ENCODE measurements at regions not wholly inside any gene's neighbourhood (a gene's known extent, or its start where the extent isn't known, plus 50 kb on each side); places are given as distances from the start of the nearest gene placed in this dataset.
A peak's percentile ranks its signal among the peaks of the same experiment; 100 is the strongest.
"Not testable (repeated sequence)": the region's sequence is repeated elsewhere in the genome, so short reads cannot be mapped to it uniquely, and the experiment has no call there.

DNA sequence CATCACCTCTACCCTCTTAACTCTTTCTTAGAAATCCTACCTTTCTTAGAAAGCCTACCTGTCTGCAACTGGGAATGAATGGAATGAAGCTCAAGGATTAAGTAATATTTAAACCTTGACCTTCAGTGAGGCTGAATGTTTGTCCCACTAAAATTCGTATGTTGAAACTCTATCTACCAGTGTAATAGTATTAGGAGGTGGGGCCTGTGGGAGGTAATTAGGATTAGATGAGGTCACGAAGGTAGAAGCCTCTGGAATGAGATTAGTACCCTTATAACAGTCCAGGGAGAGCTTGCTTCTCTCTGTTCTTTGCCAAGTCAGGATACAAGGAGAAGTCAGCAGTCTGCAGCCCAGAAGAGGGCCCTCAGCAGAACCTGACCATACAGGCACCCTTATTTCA lies 158.0 kb downstream of the TENT5A start:
- H3K4me3 ChIP-seq (ENCODE audit: low read depth, low read length): no peak overlapping the region
- TF ChIP-seq, protein P1, sequence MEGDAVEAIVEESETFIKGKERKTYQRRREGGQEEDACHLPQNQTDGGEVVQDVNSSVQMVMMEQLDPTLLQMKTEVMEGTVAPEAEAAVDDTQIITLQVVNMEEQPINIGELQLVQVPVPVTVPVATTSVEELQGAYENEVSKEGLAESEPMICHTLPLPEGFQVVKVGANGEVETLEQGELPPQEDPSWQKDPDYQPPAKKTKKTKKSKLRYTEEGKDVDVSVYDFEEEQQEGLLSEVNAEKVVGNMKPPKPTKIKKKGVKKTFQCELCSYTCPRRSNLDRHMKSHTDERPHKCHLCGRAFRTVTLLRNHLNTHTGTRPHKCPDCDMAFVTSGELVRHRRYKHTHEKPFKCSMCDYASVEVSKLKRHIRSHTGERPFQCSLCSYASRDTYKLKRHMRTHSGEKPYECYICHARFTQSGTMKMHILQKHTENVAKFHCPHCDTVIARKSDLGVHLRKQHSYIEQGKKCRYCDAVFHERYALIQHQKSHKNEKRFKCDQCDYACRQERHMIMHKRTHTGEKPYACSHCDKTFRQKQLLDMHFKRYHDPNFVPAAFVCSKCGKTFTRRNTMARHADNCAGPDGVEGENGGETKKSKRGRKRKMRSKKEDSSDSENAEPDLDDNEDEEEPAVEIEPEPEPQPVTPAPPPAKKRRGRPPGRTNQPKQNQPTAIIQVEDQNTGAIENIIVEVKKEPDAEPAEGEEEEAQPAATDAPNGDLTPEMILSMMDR (IDR thresholded peaks at IDR 0.05; ENCODE audit: control insufficient read depth, extremely low read depth, insufficient read depth): no peak
- DNase-seq (ENCODE audit: low read depth): no peak

DNA sequence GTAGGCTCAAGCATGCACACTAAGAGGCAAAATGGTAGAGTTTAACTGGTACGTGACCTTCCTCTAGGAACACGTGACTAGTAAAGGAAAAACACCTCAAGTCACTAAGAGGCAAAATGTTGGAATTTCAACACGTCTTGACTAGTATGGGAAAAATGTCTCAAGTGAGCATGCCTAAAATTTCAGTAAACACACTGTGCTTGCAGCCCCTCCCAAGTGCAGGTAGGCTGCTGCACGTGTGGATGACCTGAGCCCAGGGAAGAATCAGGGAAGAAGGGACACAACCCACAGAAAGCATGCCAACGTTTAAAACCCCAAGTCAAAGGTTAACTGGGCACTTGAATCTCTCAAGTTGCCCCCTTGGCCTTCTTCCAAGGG lies 162.2 kb downstream of the TENT5A start:
- DNase-seq (ENCODE audit: low read depth): no peak
- TF ChIP-seq, protein P1 (IDR thresholded peaks at IDR 0.05; ENCODE audit: control insufficient read depth, extremely low read depth, insufficient read depth): no peak
- H3K4me3 ChIP-seq (ENCODE audit: low read depth, low read length): no peak overlapping the region

DNA sequence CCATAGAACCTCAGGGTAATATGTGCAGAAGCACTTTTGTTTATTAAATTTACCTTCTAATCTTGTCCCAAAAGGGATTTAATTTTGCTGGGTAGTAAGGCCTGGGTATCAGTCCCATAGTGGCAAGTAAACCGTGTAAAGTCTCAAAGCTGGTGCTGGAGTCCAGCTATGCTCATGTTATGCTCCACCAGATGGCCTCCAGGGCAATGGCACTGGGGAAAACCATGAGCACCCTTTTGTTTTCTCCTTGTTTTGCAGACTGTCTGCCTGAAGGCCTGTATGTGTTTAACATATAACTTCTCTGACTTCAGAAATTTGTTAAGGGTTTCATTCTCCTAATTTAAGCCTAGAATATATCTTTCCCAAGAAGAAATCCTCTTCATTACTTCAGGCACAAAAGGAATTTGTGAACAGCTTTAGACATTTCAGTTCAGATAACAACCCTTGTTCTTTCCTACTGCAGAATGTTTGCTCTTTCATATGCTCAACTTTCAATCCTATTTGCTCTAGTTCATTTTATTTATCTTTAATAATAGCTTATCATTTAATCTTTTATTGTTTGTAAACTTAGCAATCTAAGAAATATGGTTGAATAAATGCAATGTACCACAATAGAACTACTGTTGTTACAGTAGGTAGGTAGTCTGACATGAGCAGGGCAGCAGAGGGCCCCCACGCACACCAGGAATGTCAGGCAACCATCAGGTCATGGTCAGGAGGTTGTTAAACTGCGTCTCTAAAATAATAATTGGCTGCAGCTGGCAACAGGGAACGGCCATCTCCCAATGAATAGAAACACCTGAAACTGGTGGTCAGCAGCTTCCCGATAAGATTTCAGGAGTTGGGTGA lies 162.8 kb downstream of the TENT5A start:
- H3K4me3 ChIP-seq (ENCODE audit: low read depth, low read length): no peak overlapping the region
- no peak for DNase-seq (ENCODE audit: low read depth)
- TF ChIP-seq, protein P1 (IDR thresholded peaks at IDR 0.05; ENCODE audit: control insufficient read depth, extremely low read depth, insufficient read depth): peak; percentile 58

- not testable (repeated sequence) for H3K4me3 ChIP-seq (ENCODE audit: low read depth, low read length); DNase-seq (ENCODE audit: low read depth)
These were observed 166.8 kb downstream of the TENT5A start for GRCh38 chr6:81585686-81586085.

DNA sequence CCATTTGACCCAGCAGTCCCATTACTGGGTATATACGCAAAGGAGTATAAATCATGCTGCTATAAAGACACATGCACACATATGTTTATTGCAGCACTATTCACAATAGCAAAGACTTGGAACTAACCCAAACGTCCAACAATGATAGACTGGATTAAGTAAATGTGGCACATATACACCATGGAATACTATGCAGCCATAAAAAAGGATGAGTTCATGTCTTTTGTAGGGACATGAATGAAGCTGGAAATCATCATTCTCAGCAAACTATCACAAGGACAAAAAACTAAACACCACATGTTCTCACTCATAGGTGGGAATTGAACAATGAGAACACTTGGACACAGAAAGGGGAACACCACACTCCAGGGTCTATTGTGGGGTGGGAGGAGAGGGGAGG lies 168.3 kb downstream of the TENT5A start:
- not testable (repeated sequence) for DNase-seq (ENCODE audit: low read depth); H3K4me3 ChIP-seq (ENCODE audit: low read depth, low read length)

DNA sequence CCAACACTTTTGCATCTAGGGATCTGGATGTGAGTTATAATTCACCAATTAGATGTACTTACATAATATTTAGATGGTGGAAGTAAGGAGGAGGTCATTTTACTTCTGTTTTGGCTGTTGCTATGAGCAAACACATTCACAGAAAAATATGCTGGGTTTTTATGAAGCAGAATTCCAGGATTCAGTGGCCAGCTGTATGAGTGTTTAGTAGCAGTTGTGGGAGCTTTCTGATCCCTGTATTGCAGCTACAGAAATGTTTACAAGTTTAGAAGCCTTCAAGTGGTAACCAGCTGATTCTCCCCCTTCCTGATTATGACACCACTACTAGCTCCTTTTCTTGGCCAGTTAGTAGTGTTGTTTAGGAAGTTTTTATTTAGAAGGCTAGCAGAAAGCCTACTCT lies 177.0 kb downstream of the TENT5A start:
- TF ChIP-seq, protein P1 (IDR thresholded peaks at IDR 0.05; ENCODE audit: control insufficient read depth, extremely low read depth, insufficient read depth): no peak
- DNase-seq (ENCODE audit: low read depth): no peak
- H3K4me3 ChIP-seq (ENCODE audit: low read depth, low read length): no peak overlapping the region

GRCh38 chr6:81572020-81572419 lies 180.5 kb downstream of the TENT5A start:
- no peak for DNase-seq (ENCODE audit: low read depth)
- TF ChIP-seq, protein P1 (IDR thresholded peaks at IDR 0.05; ENCODE audit: control insufficient read depth, extremely low read depth, insufficient read depth): no peak

GRCh38 chr6:81570681-81571080 lies 181.8 kb downstream of the TENT5A start:
- TF ChIP-seq, protein P1 (IDR thresholded peaks at IDR 0.05; ENCODE audit: control insufficient read depth, extremely low read depth, insufficient read depth): no peak
- no peak for DNase-seq (ENCODE audit: low read depth)
- no peak overlapping the region for H3K4me3 ChIP-seq (ENCODE audit: low read depth, low read length)

More at GRCh38 chr6:81572020-81572419, 180.5 kb downstream of the TENT5A start:
- no peak overlapping the region for H3K4me3 ChIP-seq (ENCODE audit: low read depth, low read length)

All from LNCaP clone FGC (cell line).